Activated CD4-positive, CD25-positive, alpha-beta regulatory T cell treated with anti-CD3 and anti-CD28 coated beads, Interleukin-2, amount 50 U/mL, for 24 hours (primary cell): ENCODE measurements at regions not wholly inside any gene's neighbourhood (a gene's known extent, or its start where the extent isn't known, plus 50 kb on each side); places are given as distances from the start of the nearest gene placed in this dataset.
"Not testable (repeated sequence)": the region's sequence is repeated elsewhere in the genome, so short reads cannot be mapped to it uniquely, and the experiment has no call there.

Experiments used
- ATAC-seq, 2 donors: fragments of 150-1000 bp; cut with Tn5 transposase; one replicate each; pipeline ENCODE4 v1.10.0; 2021; ENCODE audit warnings: mild to moderate bottlenecking in 1 of 2, moderate library complexity in 1 of 2

GRCh38 chr13:64626105-64626504 lies 2604.0 kb downstream of the PCDH9 start:
- ATAC-seq: no peak

GRCh38 chr13:64617231-64617630 lies 2612.9 kb downstream of the PCDH9 start:
- ATAC-seq: no peak

GRCh38 chr13:64591971-64592370 lies 2638.2 kb downstream of the PCDH9 start:
- no peak for ATAC-seq

- ATAC-seq: no peak
These were observed 2650.8 kb downstream of the PCDH9 start for GRCh38 chr13:64579331-64579730.

- no peak for ATAC-seq
These were observed 2661.4 kb downstream of the PCDH9 start for GRCh38 chr13:64568748-64569147.

GRCh38 chr13:64558031-64558430 lies 2672.1 kb downstream of the PCDH9 start:
- ATAC-seq: not testable (repeated sequence)

GRCh38 chr13:64556376-64556775 lies 2673.8 kb downstream of the PCDH9 start:
- no peak for ATAC-seq

- no peak for ATAC-seq
These were observed 2676.6 kb downstream of the PCDH9 start for GRCh38 chr13:64553411-64554129.

GRCh38 chr13:64551755-64552154 lies 2678.4 kb downstream of the PCDH9 start:
- ATAC-seq: no peak

- ATAC-seq: no peak
These were observed 2683.8 kb downstream of the PCDH9 start for GRCh38 chr13:64546371-64546770.

GRCh38 chr13:64540976-64541375 lies 2689.2 kb downstream of the PCDH9 start:
- ATAC-seq: no peak

- no peak for ATAC-seq
These were observed 2689.7 kb downstream of the PCDH9 start for GRCh38 chr13:64540468-64540867.

GRCh38 chr13:64538711-64539110 lies 2691.4 kb downstream of the PCDH9 start:
- no peak for ATAC-seq

GRCh38 chr13:64534302-64534701 lies 2695.8 kb downstream of the PCDH9 start:
- no peak for ATAC-seq

- no peak for ATAC-seq
These were observed 2698.7 kb downstream of the PCDH9 start for GRCh38 chr13:64531400-64531799.

- no peak for ATAC-seq
These were observed 2700.2 kb downstream of the PCDH9 start for GRCh38 chr13:64529874-64530485.

GRCh38 chr13:64528838-64529237 lies 2701.3 kb downstream of the PCDH9 start:
- no peak for ATAC-seq

- ATAC-seq: no peak
These were observed 2702.6 kb downstream of the PCDH9 start for GRCh38 chr13:64527561-64527960.

GRCh38 chr13:64525687-64526086 lies 2704.4 kb downstream of the PCDH9 start:
- ATAC-seq: no peak

GRCh38 chr13:64510747-64511146 lies 2719.4 kb downstream of the PCDH9 start:
- no peak for ATAC-seq

- no peak for ATAC-seq
These were observed 2723.9 kb downstream of the PCDH9 start for GRCh38 chr13:64506246-64506645.

- ATAC-seq: no peak
These were observed 2724.7 kb downstream of the PCDH9 start for GRCh38 chr13:64505336-64505910.

- ATAC-seq: no peak
These were observed 2741.4 kb downstream of the PCDH9 start for GRCh38 chr13:64488731-64489130.

GRCh38 chr13:64482373-64482772 lies 2747.8 kb downstream of the PCDH9 start:
- ATAC-seq: no peak
